ENCODE measurements at regions not wholly inside any gene's neighbourhood (a gene's known extent, or its start where the extent isn't known, plus 50 kb on each side); places are given as distances from the start of the nearest gene placed in this dataset.
"Not testable (repeated sequence)": the region's sequence is repeated elsewhere in the genome, so short reads cannot be mapped to it uniquely, and the experiment has no call there.

DNA sequence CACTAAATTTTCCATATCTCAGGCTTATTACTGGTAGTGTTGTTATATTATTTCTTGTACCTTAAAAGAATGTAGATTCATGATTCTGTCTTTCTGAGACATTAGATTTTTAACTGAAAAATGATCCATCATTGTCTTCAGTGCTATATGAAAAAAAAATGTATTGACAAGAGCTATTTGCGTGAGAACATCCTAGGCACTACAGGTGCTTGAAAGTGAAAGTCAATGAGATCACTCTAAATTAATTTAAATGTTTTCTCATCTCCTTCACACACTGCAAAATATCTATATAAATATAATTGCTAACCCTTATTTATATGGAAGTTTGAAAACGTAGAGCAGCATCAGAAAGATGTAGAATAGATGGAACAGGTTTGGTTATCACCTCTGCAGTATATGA is 684.6 kb downstream of the TRIB2 start:
- no peaks in the 10 kb centered on the region for H3K27me3 ChIP-seq (ENCODE audit: control insufficient read depth, low read length)
- no peaks in the 10 kb centered on the region for H3F3A ChIP-seq (ENCODE audit: control insufficient read depth, insufficient read depth)
- TF ChIP-seq, protein P1, sequence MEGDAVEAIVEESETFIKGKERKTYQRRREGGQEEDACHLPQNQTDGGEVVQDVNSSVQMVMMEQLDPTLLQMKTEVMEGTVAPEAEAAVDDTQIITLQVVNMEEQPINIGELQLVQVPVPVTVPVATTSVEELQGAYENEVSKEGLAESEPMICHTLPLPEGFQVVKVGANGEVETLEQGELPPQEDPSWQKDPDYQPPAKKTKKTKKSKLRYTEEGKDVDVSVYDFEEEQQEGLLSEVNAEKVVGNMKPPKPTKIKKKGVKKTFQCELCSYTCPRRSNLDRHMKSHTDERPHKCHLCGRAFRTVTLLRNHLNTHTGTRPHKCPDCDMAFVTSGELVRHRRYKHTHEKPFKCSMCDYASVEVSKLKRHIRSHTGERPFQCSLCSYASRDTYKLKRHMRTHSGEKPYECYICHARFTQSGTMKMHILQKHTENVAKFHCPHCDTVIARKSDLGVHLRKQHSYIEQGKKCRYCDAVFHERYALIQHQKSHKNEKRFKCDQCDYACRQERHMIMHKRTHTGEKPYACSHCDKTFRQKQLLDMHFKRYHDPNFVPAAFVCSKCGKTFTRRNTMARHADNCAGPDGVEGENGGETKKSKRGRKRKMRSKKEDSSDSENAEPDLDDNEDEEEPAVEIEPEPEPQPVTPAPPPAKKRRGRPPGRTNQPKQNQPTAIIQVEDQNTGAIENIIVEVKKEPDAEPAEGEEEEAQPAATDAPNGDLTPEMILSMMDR (IDR thresholded peaks at IDR 0.05; ENCODE audit: low read depth, low read length, poor library complexity, severe bottlenecking): no peak
- TF ChIP-seq EZH2phosphoT487 (IDR thresholded peaks at IDR 0.05; ENCODE audit: borderline replicate concordance, low read length): no peak
- H3K36me3 ChIP-seq (ENCODE audit: control insufficient read depth, low read length): no peaks in the 10 kb centered on the region
- no peaks in the 10 kb centered on the region for H3K4me1 ChIP-seq (ENCODE audit: control insufficient read depth, low read length)
- no peaks in the 10 kb centered on the region for H3K9me2 ChIP-seq (replicated peaks; ENCODE audit: control insufficient read depth, low read length)
- no peaks in the 10 kb centered on the region for H3K9me3 ChIP-seq (ENCODE audit: control insufficient read depth, insufficient read depth, low read length)
- no peak overlapping the region for H3K27ac ChIP-seq (ENCODE audit: low read depth, low read length)
- H4K20me1 ChIP-seq (ENCODE audit: control insufficient read depth, insufficient read depth, low read depth, low read length): no peaks in the 10 kb centered on the region
- no peaks in the 10 kb centered on the region for H3K79me2 ChIP-seq (ENCODE audit: control insufficient read depth, low read length)
- H3K4me3 ChIP-seq (ENCODE audit: low read length): no peak overlapping the region
- H3K4me2 ChIP-seq (ENCODE audit: low read length): no peak overlapping the region

DNA sequence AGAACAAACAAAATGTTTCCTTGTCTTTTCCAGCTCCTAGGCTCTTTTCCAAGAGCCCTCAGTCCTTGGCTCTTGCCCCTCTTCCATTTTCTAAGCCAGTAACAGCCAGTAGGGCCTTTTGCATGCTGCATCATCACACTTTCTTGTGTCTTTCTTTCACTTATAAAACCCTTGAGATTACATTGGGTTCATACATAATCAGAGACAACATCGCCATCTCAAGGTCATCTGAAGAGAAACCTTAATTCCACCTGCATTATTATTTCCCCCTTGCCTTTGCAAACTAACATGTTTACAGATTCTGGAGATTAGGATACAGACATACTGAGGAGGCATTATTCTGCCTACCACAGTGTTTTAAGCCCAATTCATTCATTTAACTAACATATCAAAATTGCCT is 697.3 kb downstream of the TRIB2 start:
- Histone ChIP-seq H3K36me3 (ENCODE audit: control insufficient read depth, low read length) (no peaks in the 10 kb centered on the region), H3K4me1 (ENCODE audit: control insufficient read depth, low read length) (no peaks in the 10 kb centered on the region), H4K20me1 (ENCODE audit: control insufficient read depth, insufficient read depth, low read depth, low read length) (no peaks in the 10 kb centered on the region), H3K27me3 (ENCODE audit: control insufficient read depth, low read length) (no peaks in the 10 kb centered on the region), H3K4me2 (ENCODE audit: low read length) (no peak overlapping the region), H3K27ac (ENCODE audit: low read depth, low read length) (no peak overlapping the region), H3K9me3 (ENCODE audit: control insufficient read depth, insufficient read depth, low read length) (no peaks in the 10 kb centered on the region), H3K9me2 (replicated peaks; ENCODE audit: control insufficient read depth, low read length) (no peaks in the 10 kb centered on the region), H3K79me2 (ENCODE audit: control insufficient read depth, low read length) (no peaks in the 10 kb centered on the region), H3F3A (ENCODE audit: control insufficient read depth, insufficient read depth) (no peaks in the 10 kb centered on the region), H3K4me3 (ENCODE audit: low read length) (no peak overlapping the region)
- TF ChIP-seq, protein P1 (IDR thresholded peaks at IDR 0.05; ENCODE audit: low read depth, low read length, poor library complexity, severe bottlenecking): no peak
- no peak for TF ChIP-seq EZH2phosphoT487 (IDR thresholded peaks at IDR 0.05; ENCODE audit: borderline replicate concordance, low read length)

DNA sequence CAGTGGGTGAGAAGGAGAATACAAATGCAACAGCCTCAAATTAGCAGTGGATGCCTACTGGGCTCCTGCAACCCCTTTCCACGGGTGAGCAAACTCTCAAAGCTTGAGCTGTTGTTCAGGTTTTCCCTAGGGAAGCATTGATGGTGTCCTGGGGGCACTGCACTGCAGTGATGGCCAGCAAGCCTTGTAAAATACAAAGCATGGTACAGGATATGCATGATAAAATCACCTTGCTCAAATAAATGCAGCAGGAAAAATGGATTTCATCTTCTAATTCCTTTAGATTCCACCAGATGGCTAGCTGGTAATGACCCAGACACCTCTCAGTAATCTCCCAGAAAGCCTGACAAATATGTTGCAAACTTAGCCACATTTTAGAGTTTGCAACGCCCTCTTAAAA is 698.2 kb downstream of the TRIB2 start:
- Histone ChIP-seq H3K27ac (ENCODE audit: low read depth, low read length) (no peak overlapping the region), H3K27me3 (ENCODE audit: control insufficient read depth, low read length) (no peaks in the 10 kb centered on the region), H3F3A (ENCODE audit: control insufficient read depth, insufficient read depth) (no peaks in the 10 kb centered on the region), H4K20me1 (ENCODE audit: control insufficient read depth, insufficient read depth, low read depth, low read length) (no peaks in the 10 kb centered on the region), H3K36me3 (ENCODE audit: control insufficient read depth, low read length) (no peaks in the 10 kb centered on the region), H3K4me2 (ENCODE audit: low read length) (no peak overlapping the region), H3K9me3 (ENCODE audit: control insufficient read depth, insufficient read depth, low read length) (no peaks in the 10 kb centered on the region), H3K4me3 (ENCODE audit: low read length) (no peak overlapping the region), H3K9me2 (replicated peaks; ENCODE audit: control insufficient read depth, low read length) (no peaks in the 10 kb centered on the region), H3K79me2 (ENCODE audit: control insufficient read depth, low read length) (no peaks in the 10 kb centered on the region), H3K4me1 (ENCODE audit: control insufficient read depth, low read length) (no peaks in the 10 kb centered on the region)
- TF ChIP-seq EZH2phosphoT487 (IDR thresholded peaks at IDR 0.05; ENCODE audit: borderline replicate concordance, low read length): no peak
- TF ChIP-seq, protein P1 (IDR thresholded peaks at IDR 0.05; ENCODE audit: low read depth, low read length, poor library complexity, severe bottlenecking): no peak

DNA sequence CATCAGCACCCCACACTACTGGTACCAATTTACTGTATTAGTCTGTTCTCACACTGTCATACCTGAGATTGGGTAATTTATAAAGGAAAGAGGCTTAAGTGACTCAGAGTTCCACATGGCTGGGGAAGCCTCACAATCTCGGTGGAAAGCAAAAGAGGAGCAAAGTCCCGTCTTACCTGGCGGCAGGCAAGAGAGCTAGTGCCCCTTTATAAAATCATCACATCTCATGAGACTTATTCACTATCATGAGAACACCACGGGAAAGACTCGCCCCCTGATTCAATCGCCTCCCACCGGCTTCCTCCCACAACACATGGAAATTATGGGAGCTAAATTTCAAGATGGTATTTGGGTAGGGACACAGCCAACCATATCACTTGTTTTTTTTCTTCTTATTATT is 717.2 kb downstream of the TRIB2 start:
- H3K9me3 ChIP-seq (ENCODE audit: control insufficient read depth, insufficient read depth, low read length): no peaks in the 10 kb centered on the region
- no peaks in the 10 kb centered on the region for H3K9me2 ChIP-seq (replicated peaks; ENCODE audit: control insufficient read depth, low read length)
- H3K27me3 ChIP-seq (ENCODE audit: control insufficient read depth, low read length): no peaks in the 10 kb centered on the region
- H3K4me3 ChIP-seq (ENCODE audit: low read length): no peak overlapping the region
- H3K4me1 ChIP-seq (ENCODE audit: control insufficient read depth, low read length): no peaks in the 10 kb centered on the region
- no peaks in the 10 kb centered on the region for H4K20me1 ChIP-seq (ENCODE audit: control insufficient read depth, insufficient read depth, low read depth, low read length)
- TF ChIP-seq, protein P1 (IDR thresholded peaks at IDR 0.05; ENCODE audit: low read depth, low read length, poor library complexity, severe bottlenecking): no peak
- no peak for TF ChIP-seq EZH2phosphoT487 (IDR thresholded peaks at IDR 0.05; ENCODE audit: borderline replicate concordance, low read length)
- no peaks in the 10 kb centered on the region for H3K36me3 ChIP-seq (ENCODE audit: control insufficient read depth, low read length)
- H3F3A ChIP-seq (ENCODE audit: control insufficient read depth, insufficient read depth): no peaks in the 10 kb centered on the region
- no peak overlapping the region for H3K27ac ChIP-seq (ENCODE audit: low read depth, low read length)
- no peaks in the 10 kb centered on the region for H3K79me2 ChIP-seq (ENCODE audit: control insufficient read depth, low read length)
- no peak overlapping the region for H3K4me2 ChIP-seq (ENCODE audit: low read length)

DNA sequence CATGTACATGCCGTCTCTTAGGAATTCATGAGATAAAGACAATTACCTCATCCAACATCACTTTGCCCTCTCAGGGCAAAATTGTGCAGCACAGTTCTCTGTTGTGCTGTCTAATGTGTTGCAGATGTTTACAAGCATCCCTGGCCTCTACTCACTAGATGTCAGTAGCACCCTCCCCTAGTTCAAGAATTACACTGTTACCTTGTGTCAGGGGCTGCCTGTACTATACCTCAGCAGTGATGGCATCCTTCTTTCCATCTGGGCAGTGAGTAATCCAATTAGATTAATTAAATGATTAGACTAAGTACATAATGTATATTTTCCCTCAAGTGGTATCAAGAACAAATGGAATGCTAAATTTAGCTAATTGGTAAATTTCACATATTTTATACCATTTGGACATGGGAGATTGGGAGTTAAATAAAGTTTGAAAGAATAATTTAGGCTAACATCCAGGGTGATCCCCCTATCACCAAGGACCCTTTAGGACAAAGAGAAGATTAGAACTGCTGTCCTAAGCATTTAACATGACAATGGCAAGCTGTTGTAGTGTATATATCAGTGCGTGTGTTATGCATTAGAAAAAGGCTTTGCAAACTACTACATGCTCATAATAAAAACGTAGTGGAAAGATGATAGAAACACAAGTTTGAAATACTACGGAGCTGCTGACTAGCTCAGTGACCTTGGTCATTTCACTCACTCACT is 727.0 kb downstream of the TRIB2 start:
- not testable (repeated sequence) for H3K9me3 ChIP-seq (ENCODE audit: control insufficient read depth, insufficient read depth, low read length); H3K4me1 ChIP-seq (ENCODE audit: control insufficient read depth, low read length); H3K9me2 ChIP-seq (replicated peaks; ENCODE audit: control insufficient read depth, low read length); H3K4me3 ChIP-seq (ENCODE audit: low read length); H3K27me3 ChIP-seq (ENCODE audit: control insufficient read depth, low read length); H3K79me2 ChIP-seq (ENCODE audit: control insufficient read depth, low read length); H3K36me3 ChIP-seq (ENCODE audit: control insufficient read depth, low read length); H3F3A ChIP-seq (ENCODE audit: control insufficient read depth, insufficient read depth); H3K27ac ChIP-seq (ENCODE audit: low read depth, low read length); H4K20me1 ChIP-seq (ENCODE audit: control insufficient read depth, insufficient read depth, low read depth, low read length); H3K4me2 ChIP-seq (ENCODE audit: low read length)

All from DOHH2 (cell line).